SK-N-SH (cell line): ENCODE measurements at regions not wholly inside any gene's neighbourhood (a gene's known extent, or its start where the extent isn't known, plus 50 kb on each side); places are given as distances from the start of the nearest gene placed in this dataset.

ENCODE experiments used
- CTCF ChIA-PET: fragments of 300-600, 350-600 bp; formaldehyde crosslinking; extraction: SDS; loops from one replicate; lab custom pipeline; 2021; lab: Yijun Ruan, JAX
- POLR2A ChIA-PET: fragments of 350-600 bp; sonication (Branson Sonifier 250); formaldehyde crosslinking; extraction: SDS; loops from one replicate; lab custom pipeline; 2020; ENCODE audit warnings: antibody characterized with exemption, inconsistent platforms; lab: Yijun Ruan, JAX
- DNase-seq: peaks from one replicate; pipeline ENCODE4 v3.0.0; 2012
- H2AFZ ChIP-seq: fragments of 200-600 bp; sonication (generic); 2 replicates; pipeline ENCODE4 v1.8.1; 2016; ENCODE audit warnings: antibody characterized with exemption, mild to moderate bottlenecking, low read depth
- H3F3A ChIP-seq: fragments of 200-600 bp; sonication (generic); replicated peaks from 2 replicates; pipeline ENCODE3; 2016; ENCODE audit warnings: antibody characterized with exemption, mild to moderate bottlenecking; ENCODE audit not compliant: insufficient read depth
- H3K27ac ChIP-seq, 2 experiments: fragments of 200-500 bp in 1 of 2; fragments of 200-600 bp in 1 of 2; sonication (Bioruptor generic) in 1 of 2; sonication (generic), shearing (Covaris generic) in 1 of 2; 2 replicates each; pipeline versions ENCODE4 v1.5.1 to v1.6.1; 2014 to 2016; ENCODE audit warnings: low read depth in 2 of 2, inconsistent platforms in 1 of 2, low read length in 1 of 2, mild to moderate bottlenecking in 1 of 2, mixed read lengths in 1 of 2
- H3K27me3 ChIP-seq: fragments of 200-600 bp; sonication (generic), shearing (Covaris generic); 2 replicates; pipeline ENCODE4 v1.6.1; 2016; ENCODE audit warnings: mixed run types; ENCODE audit not compliant: insufficient read depth
- H3K36me3 ChIP-seq, 2 experiments: fragments of 200-500 bp in 1 of 2; fragments of 200-600 bp in 1 of 2; sonication (Bioruptor generic) in 1 of 2; sonication (generic) in 1 of 2; replicated peaks in 1 of 2; 2 replicates each; pipeline versions ENCODE3 to v1.5.1; 2014 to 2016; ENCODE audit warnings: low read length in 1 of 2, mild to moderate bottlenecking in 1 of 2; ENCODE audit not compliant: insufficient read depth in 2 of 2, control insufficient read depth in 1 of 2
- H3K4me1 ChIP-seq, 2 experiments: fragments of 200-500 bp in 1 of 2; fragments of 200-600 bp in 1 of 2; sonication (Bioruptor generic) in 1 of 2; sonication (generic), shearing (Covaris generic) in 1 of 2; 2 replicates each; pipeline versions ENCODE4 v1.5.1 to v1.6.1; 2014 to 2016; ENCODE audit warnings: low read depth in 1 of 2, low read length in 1 of 2, mixed run types in 1 of 2; ENCODE audit not compliant: insufficient read depth in 2 of 2, control insufficient read depth in 1 of 2
- H3K4me2 ChIP-seq: fragments of 200-600 bp; sonication (generic), shearing (Covaris generic); 2 replicates; pipeline ENCODE4 v1.6.1; 2017; ENCODE audit warnings: mixed run types
- H3K4me3 ChIP-seq, 2 experiments: fragments of 200-500 bp in 1 of 2; fragments of 200-600 bp in 1 of 2; sonication (Bioruptor generic) in 1 of 2; sonication (generic), shearing (Covaris generic) in 1 of 2; 2 replicates each; pipeline versions ENCODE4 v1.5.1 to v1.8.1; 2014 to 2016; ENCODE audit warnings: low read depth in 2 of 2, inconsistent platforms in 1 of 2, low read length in 1 of 2, mild to moderate bottlenecking in 1 of 2, mixed read lengths in 1 of 2, moderate library complexity in 1 of 2
- H3K79me2 ChIP-seq: fragments of 200-600 bp; sonication (generic); 2 replicates; pipeline ENCODE4 v1.8.1; 2017; ENCODE audit warnings: mild to moderate bottlenecking; ENCODE audit not compliant: insufficient read depth
- H3K9ac ChIP-seq: fragments of 200-600 bp; sonication (generic); 2 replicates; pipeline ENCODE4 v1.6.1; 2017; ENCODE audit warnings: mixed run types
- H3K9me2 ChIP-seq: fragments of 200-600 bp; sonication (generic); 2 replicates; pipeline ENCODE4 v1.6.1; 2017; ENCODE audit warnings: mixed run types
- H3K9me3 ChIP-seq: fragments of 200-600 bp; sonication (generic); 2 replicates; pipeline ENCODE4 v1.6.1; 2017; ENCODE audit warnings: mixed run types, mild to moderate bottlenecking, moderate library complexity
- H4K20me1 ChIP-seq: fragments of 200-600 bp; sonication (generic); 2 replicates; pipeline ENCODE4 v1.6.1; 2017; ENCODE audit warnings: mild to moderate bottlenecking, mixed run types; ENCODE audit not compliant: insufficient read depth
- CHD2 ChIP-seq: fragments of 150-350 bp; IDR thresholded peaks from 2 replicates; pipeline ENCODE4 v1.6.1; 2018; ENCODE audit warnings: low read length; ENCODE audit not compliant: partially characterized antibody
- EZH2phosphoT487 ChIP-seq: fragments of 200-600 bp; sonication (generic); IDR thresholded peaks from 2 replicates; pipeline ENCODE4 v1.6.1; 2017; ENCODE audit warnings: low read depth, mixed run types, mild to moderate bottlenecking, antibody characterized with exemption, moderate library complexity, borderline replicate concordance
- FOSL2 ChIP-seq: IDR thresholded peaks from 2 replicates; pipeline ENCODE4 v1.4.0; 2012; ENCODE audit warnings: low read depth, mild to moderate bottlenecking, moderate library complexity, borderline replicate concordance
- JUND ChIP-seq: IDR thresholded peaks from 2 replicates; pipeline ENCODE4 v1.4.0; 2012
- RFX5 ChIP-seq: IDR thresholded peaks from 2 replicates; pipeline ENCODE4 v1.6.1; 2012; ENCODE audit warnings: mild to moderate bottlenecking, improper control_type of control experiment, low read length
- SMC3 ChIP-seq: IDR thresholded peaks from 2 replicates; pipeline ENCODE4 v1.6.1; 2012; ENCODE audit warnings: low read depth, low read length, improper control_type of control experiment
- TAF1 ChIP-seq: IDR thresholded peaks from 2 replicates; pipeline ENCODE4 v1.6.1; 2012; ENCODE audit warnings: low read depth, mild to moderate bottlenecking, low read length, moderate library complexity, borderline replicate concordance
- TEAD4 ChIP-seq: IDR thresholded peaks from 2 replicates; pipeline ENCODE4 v1.4.0; 2012; ENCODE audit warnings: mild to moderate bottlenecking, borderline replicate concordance; ENCODE audit not compliant: insufficient read depth
- WGBS: methylation state at CpG from one replicate; pipeline ENCODE4 v1.1.6; 2017; ENCODE audit warnings: low lambda C conversion rate; 5-methylcytosine and 5-hydroxymethylcytosine counted together
- TF ChIP-seq, protein P1 (sequence below): fragments of 200-600 bp; sonication (generic); IDR thresholded peaks from 2 replicates; pipeline ENCODE4 v1.6.1; 2017; ENCODE audit warnings: antibody characterized with exemption, mild to moderate bottlenecking, moderate library complexity
- TF ChIP-seq, protein P2 (sequence below): IDR thresholded peaks from 2 replicates; pipeline ENCODE4; 2012
- TF ChIP-seq, protein P3 (sequence below): fragments of 150-350 bp; IDR thresholded peaks from 2 replicates; pipeline ENCODE4 v1.6.1; 2016; ENCODE audit warnings: mild to moderate bottlenecking, low read depth, low read length
- TF ChIP-seq, protein P4 (sequence below): IDR thresholded peaks from 2 replicates; pipeline ENCODE4 v1.4.0; 2012; ENCODE audit warnings: low read depth, borderline replicate concordance

DNA sequence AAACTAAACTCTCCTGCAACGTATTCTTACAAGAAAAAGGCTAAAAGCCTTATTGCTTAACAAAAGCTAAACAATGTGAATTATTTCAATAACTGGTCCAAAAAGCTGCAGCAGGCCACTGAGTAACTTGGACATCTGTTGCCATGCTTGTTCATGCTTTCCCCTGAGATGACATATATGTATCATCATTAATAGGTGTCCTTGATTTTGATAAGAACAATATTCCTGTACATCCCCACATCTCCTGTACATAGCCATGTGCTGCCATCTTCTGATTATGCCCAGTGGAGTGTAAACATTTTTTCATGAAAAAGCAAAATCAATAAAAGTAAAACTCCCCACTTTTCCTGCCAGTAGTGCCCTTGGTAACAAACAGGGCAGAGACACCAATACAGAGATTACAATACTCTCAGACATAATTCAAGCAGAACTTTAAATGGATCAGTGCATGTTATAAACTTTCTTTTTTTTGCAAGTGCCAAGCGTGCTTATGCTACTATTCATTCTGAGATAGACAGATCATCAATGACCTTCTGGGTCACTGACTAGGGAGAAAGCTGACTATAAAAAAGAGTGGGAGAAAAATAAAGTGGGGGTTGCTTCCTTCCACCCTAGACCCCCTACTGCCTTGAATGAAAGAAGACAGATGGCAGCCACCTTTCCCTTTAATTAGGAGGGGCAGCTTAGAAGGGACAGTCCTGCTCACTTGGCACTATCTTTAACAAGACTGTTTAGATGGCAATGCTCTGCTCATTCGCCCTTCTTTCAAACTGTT, 205.5 kb upstream of the KLF14 start:
- no peaks in the 10 kb centered on the region for H3K9me3 ChIP-seq
- WGBS = 78% methylated on average over 3 of the region's 3 CpGs
- CTCF ChIA-PET = interaction anchor here (0.6 to 4.9 kb wide), 7 partner anchors 9 to 101 kb away, joined by 3 to 23 read pairs (median 3); no protein-coding TSS in a partner anchor
- H2AFZ ChIP-seq = no peak overlapping the region
- peaks cover 100% of the 10 kb centered on the region for H3K79me2 ChIP-seq
- H3K4me3 ChIP-seq = peak overlapping the region in 1 of 2 experiments; percentile 11; a peak in 3 of 4 replicates
- POLR2A ChIA-PET = no interaction called here
- H3F3A ChIP-seq = peaks cover 24% of the 10 kb centered on the region
- H3K27me3 ChIP-seq = no peaks in the 10 kb centered on the region
- H3K9me2 ChIP-seq = no peaks in the 10 kb centered on the region
- H3K27ac ChIP-seq = peak overlapping the region in 1 of 2 experiments; percentile 72; a peak in 2 of 4 replicates
- H3K9ac ChIP-seq = peak overlapping the region; percentile 68; the same call in 1 of the 2 replicates
- TF ChIP-seq, protein P1, sequence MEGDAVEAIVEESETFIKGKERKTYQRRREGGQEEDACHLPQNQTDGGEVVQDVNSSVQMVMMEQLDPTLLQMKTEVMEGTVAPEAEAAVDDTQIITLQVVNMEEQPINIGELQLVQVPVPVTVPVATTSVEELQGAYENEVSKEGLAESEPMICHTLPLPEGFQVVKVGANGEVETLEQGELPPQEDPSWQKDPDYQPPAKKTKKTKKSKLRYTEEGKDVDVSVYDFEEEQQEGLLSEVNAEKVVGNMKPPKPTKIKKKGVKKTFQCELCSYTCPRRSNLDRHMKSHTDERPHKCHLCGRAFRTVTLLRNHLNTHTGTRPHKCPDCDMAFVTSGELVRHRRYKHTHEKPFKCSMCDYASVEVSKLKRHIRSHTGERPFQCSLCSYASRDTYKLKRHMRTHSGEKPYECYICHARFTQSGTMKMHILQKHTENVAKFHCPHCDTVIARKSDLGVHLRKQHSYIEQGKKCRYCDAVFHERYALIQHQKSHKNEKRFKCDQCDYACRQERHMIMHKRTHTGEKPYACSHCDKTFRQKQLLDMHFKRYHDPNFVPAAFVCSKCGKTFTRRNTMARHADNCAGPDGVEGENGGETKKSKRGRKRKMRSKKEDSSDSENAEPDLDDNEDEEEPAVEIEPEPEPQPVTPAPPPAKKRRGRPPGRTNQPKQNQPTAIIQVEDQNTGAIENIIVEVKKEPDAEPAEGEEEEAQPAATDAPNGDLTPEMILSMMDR = peak; percentile 22
- no peak; the same call in 1 of the 2 replicates for TF ChIP-seq JUND
- TF ChIP-seq, protein P2, sequence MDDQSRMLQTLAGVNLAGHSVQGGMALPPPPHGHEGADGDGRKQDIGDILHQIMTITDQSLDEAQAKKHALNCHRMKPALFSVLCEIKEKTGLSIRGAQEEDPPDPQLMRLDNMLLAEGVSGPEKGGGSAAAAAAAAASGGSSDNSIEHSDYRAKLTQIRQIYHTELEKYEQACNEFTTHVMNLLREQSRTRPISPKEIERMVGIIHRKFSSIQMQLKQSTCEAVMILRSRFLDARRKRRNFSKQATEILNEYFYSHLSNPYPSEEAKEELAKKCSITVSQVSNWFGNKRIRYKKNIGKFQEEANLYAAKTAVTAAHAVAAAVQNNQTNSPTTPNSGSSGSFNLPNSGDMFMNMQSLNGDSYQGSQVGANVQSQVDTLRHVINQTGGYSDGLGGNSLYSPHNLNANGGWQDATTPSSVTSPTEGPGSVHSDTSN = peak; percentile 34
- TF ChIP-seq, all 33 proteins: peak for 2
- Histone ChIP-seq H3K36me3 (peaks cover 23 to 30% of the 10 kb centered on the region in 2 experiments), H3K4me1 (peaks cover 2 to 45% of the 10 kb centered on the region in 2 experiments), H4K20me1 (peaks cover 13% of the 10 kb centered on the region; the same call in 1 of the 2 replicates), H3K4me2 (peak overlapping the region; percentile 44)
- DNase-seq = no peak

DNA sequence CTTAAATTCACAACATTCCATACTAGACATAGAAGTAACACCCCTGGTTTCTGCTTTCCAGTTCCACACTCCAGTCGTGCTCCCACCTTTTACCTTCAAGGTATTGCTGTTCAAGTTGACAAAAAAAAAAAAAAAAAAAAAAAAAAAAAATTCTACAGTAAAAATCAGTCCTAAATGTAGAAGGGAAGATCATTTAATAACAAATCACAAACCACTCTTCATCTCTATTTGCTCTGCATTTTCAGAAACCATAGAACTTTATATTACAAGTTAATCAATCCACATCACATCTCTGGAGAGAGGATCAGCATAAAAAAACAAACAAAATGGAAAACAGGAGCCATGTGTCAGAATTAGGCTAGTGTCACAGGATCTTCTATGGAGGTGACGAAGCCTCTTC, 206.3 kb upstream of the KLF14 start:
- CTCF ChIA-PET = interaction anchor here (1.1 to 4.9 kb wide), 5 partner anchors 10 to 100 kb away, joined by 3 to 23 read pairs (median 7); no protein-coding TSS in a partner anchor
- H3K4me1 ChIP-seq = peaks cover 2 to 45% of the 10 kb centered on the region in 2 experiments
- peak overlapping the region; percentile 44 for H3K4me2 ChIP-seq
- H3K9me3 ChIP-seq = no peaks in the 10 kb centered on the region
- H3K9ac ChIP-seq = peak overlapping the region; percentile 68; the same call in 1 of the 2 replicates
- H3K27ac ChIP-seq = peak overlapping the region; percentile 31 to 72; a peak in 3 of 4 replicates
- TF ChIP-seq, protein P2 = no peak
- TF ChIP-seq, protein P3, sequence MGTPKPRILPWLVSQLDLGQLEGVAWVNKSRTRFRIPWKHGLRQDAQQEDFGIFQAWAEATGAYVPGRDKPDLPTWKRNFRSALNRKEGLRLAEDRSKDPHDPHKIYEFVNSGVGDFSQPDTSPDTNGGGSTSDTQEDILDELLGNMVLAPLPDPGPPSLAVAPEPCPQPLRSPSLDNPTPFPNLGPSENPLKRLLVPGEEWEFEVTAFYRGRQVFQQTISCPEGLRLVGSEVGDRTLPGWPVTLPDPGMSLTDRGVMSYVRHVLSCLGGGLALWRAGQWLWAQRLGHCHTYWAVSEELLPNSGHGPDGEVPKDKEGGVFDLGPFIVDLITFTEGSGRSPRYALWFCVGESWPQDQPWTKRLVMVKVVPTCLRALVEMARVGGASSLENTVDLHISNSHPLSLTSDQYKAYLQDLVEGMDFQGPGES = no peak
- TF ChIP-seq FOSL2 (no peak), CHD2 (no peak), TEAD4 (no peak), TAF1 (no peak), EZH2phosphoT487 (no peak), SMC3 (no peak), RFX5 (no peak)
- TF ChIP-seq, protein P4, sequence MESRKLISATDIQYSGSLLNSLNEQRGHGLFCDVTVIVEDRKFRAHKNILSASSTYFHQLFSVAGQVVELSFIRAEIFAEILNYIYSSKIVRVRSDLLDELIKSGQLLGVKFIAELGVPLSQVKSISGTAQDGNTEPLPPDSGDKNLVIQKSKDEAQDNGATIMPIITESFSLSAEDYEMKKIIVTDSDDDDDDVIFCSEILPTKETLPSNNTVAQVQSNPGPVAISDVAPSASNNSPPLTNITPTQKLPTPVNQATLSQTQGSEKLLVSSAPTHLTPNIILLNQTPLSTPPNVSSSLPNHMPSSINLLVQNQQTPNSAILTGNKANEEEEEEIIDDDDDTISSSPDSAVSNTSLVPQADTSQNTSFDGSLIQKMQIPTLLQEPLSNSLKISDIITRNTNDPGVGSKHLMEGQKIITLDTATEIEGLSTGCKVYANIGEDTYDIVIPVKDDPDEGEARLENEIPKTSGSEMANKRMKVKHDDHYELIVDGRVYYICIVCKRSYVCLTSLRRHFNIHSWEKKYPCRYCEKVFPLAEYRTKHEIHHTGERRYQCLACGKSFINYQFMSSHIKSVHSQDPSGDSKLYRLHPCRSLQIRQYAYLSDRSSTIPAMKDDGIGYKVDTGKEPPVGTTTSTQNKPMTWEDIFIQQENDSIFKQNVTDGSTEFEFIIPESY = no peak
- TF ChIP-seq, all 33 proteins: peak for 0
- WGBS = 75% methylated on average over 2 of the region's 2 CpGs
- Histone ChIP-seq H3K27me3 (no peaks in the 10 kb centered on the region), H3K79me2 (peaks cover 100% of the 10 kb centered on the region), H3K4me3 (peak overlapping the region; percentile 42; a peak in 2 of 4 replicates), H2AFZ (no peak overlapping the region), H3F3A (peaks cover 31% of the 10 kb centered on the region), H4K20me1 (peaks cover 12% of the 10 kb centered on the region; the same call in 1 of the 2 replicates), H3K9me2 (no peaks in the 10 kb centered on the region), H3K36me3 (peaks cover 27 to 38% of the 10 kb centered on the region in 2 experiments)
- POLR2A ChIA-PET = no interaction called here
- DNase-seq = no peak
